GM12892 (cell line): ENCODE measurements at regions not wholly inside any gene's neighbourhood (a gene's known extent, or its start where the extent isn't known, plus 50 kb on each side); places are given as distances from the start of the nearest gene placed in this dataset.

Experiments used
- POLR2A ChIP-seq: IDR thresholded peaks from 2 replicates; pipeline ENCODE4 v1.6.1; 2011; ENCODE audit warnings: low read depth, low read length, control low read depth
- TAF1 ChIP-seq: IDR thresholded peaks from 2 replicates; pipeline ENCODE4 v1.6.1; 2011; ENCODE audit warnings: low read depth, mild to moderate bottlenecking, control low read depth, low read length, borderline replicate concordance

GRCh38 chr6:163786995-163787671, 372.6 kb downstream of the QKI start:
- TF ChIP-seq POLR2A (no peak), TAF1 (no peak)
